Esophagus (tissue), 2 donors: ENCODE measurements at regions not wholly inside any gene's neighbourhood (a gene's known extent, or its start where the extent isn't known, plus 50 kb on each side); places are given as distances from the start of the nearest gene placed in this dataset.

Experiments
- H3K27ac ChIP-seq, 2 donors: one replicate each; pipeline ENCODE4 v1.5.1; 2013; ENCODE audit warnings: low read depth in 2 of 2, mild to moderate bottlenecking in 2 of 2, inconsistent platforms in 1 of 2, low read length in 1 of 2, moderate library complexity in 1 of 2
- H3K27me3 ChIP-seq, 2 donors: one replicate each; pipeline ENCODE4 v1.6.1; 2013; ENCODE audit warnings: low read length in 2 of 2, control low read depth in 1 of 2, mild to moderate bottlenecking in 1 of 2; ENCODE audit not compliant: insufficient read depth in 2 of 2, control insufficient read depth in 1 of 2
- H3K36me3 ChIP-seq, 2 donors: one replicate each; pipeline ENCODE4 v1.6.1; 2013; ENCODE audit warnings: low read length in 1 of 2; ENCODE audit not compliant: control insufficient read depth in 2 of 2, insufficient read depth in 2 of 2
- H3K4me1 ChIP-seq, 2 donors: one replicate each; pipeline ENCODE4 v1.6.1; 2013; ENCODE audit warnings: low read length in 1 of 2; ENCODE audit not compliant: control insufficient read depth in 2 of 2, insufficient read depth in 2 of 2
- H3K4me3 ChIP-seq, 2 donors: one replicate each; pipeline ENCODE4 v1.5.1; 2013; ENCODE audit warnings: low read length in 2 of 2, mild to moderate bottlenecking in 2 of 2, low read depth in 1 of 2, moderate library complexity in 1 of 2
- H3K9me3 ChIP-seq, 2 donors: one replicate each; pipeline ENCODE4 v1.6.1; 2013; ENCODE audit warnings: mild to moderate bottlenecking in 2 of 2, low read depth in 1 of 2, low read length in 1 of 2, moderate library complexity in 1 of 2; ENCODE audit not compliant: control insufficient read depth in 2 of 2, insufficient read depth in 1 of 2
- WGBS, 2 donors: extraction: QIAGEN DNeasy Blood & Tissue Kit; methylation state at CpG; one replicate each; pipeline ENCODE4 v1.1.7; 2013; 5-methylcytosine and 5-hydroxymethylcytosine counted together
- donor health status: healthy with polysubstance abuse.
- donor health status: Bipolar disorder and iron deficiency.

DNA sequence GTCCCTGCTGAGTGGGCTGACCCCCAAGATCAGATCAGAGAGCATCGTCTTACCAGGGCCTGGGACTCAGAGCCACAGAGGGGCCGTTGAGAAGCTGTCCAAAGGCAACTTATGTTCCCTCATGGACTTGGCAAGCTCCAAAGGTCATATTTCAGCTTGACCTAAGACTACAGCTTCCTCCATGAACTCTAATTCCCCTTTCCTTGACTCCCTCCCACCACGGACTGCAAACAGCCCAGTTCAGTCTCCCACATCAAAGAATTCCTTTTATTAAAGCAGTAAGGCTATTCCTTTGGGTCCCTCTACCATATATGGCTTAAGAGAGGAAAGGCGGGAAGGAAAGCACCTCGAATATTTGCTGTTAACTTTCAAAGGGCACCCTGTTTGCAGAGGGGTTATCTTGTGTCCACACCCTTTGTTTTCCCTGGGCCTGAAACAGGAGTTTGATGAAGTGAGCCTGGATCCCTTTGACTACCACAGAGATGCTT, 146.1 kb upstream of the THBS1 start:
- no peaks in the 10 kb centered on the region for H3K9me3 ChIP-seq
- WGBS, 2 donors = 56 to 63% methylated on average over 5 of the region's 5 CpGs
- H3K27ac ChIP-seq = peak overlapping the region in 1 of 2 donors; percentile 12
- H3K27me3 ChIP-seq = no peaks in the 10 kb centered on the region
- H3K4me3 ChIP-seq = no peak overlapping the region
- H3K4me1 ChIP-seq = peaks cover 2 to 4% of the 10 kb centered on the region in 2 donors
- H3K36me3 ChIP-seq = no peaks in the 10 kb centered on the region

DNA sequence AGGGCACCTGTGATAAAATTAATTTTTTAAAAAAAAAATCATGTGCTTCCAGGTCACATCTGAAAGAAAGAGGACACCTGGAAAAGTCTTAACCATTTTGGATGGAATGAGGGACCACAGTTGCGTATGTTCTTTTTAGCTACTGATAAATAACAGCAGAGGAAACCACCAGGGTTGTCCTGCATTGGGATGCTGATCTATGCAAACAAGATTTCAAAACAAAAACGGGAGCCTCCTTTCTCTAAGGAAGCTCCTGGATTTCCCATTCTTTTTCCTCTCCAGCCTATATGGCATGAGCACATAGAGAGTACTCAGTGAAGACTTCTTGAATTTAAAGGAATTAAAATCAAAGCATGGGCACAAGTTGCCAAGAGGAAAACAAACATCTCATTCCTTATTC, 145.6 kb upstream of the THBS1 start:
- Histone ChIP-seq H3K9me3 (no peaks in the 10 kb centered on the region), H3K27me3 (no peaks in the 10 kb centered on the region), H3K27ac (no peak overlapping the region), H3K4me3 (no peak overlapping the region), H3K36me3 (no peaks in the 10 kb centered on the region), H3K4me1 (peaks cover 2 to 4% of the 10 kb centered on the region in 2 donors)
- 45 to 57% methylated on average over 2 of the region's 2 CpGs for WGBS, 2 donors

DNA sequence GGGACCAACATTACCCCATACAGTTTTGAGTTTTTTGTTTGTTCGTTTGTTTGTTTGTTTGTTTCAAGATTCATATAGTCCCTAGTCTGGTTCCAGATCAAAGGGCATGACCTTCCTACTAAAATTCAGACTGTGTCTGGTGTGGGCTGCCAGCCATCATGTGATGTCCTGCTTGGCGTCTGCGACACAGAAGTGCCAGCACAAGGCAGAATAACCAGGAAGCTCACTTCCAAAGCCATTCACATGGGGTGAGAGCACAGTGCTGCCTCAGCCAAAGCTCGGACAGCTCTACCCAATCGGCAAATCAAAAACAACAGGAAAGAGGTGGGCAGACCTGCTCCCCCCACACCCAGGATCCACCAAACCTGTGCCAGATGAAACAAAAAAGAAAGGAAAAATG, 142.6 kb upstream of the THBS1 start:
- Histone ChIP-seq H3K36me3 (no peaks in the 10 kb centered on the region), H3K4me3 (no peak overlapping the region), H3K27ac (no peak overlapping the region), H3K4me1 (peaks cover 3 to 4% of the 10 kb centered on the region in 2 donors), H3K27me3 (no peaks in the 10 kb centered on the region), H3K9me3 (no peaks in the 10 kb centered on the region)
- 52 to 58% methylated on average over 5 of the region's 5 CpGs for WGBS, 2 donors

DNA sequence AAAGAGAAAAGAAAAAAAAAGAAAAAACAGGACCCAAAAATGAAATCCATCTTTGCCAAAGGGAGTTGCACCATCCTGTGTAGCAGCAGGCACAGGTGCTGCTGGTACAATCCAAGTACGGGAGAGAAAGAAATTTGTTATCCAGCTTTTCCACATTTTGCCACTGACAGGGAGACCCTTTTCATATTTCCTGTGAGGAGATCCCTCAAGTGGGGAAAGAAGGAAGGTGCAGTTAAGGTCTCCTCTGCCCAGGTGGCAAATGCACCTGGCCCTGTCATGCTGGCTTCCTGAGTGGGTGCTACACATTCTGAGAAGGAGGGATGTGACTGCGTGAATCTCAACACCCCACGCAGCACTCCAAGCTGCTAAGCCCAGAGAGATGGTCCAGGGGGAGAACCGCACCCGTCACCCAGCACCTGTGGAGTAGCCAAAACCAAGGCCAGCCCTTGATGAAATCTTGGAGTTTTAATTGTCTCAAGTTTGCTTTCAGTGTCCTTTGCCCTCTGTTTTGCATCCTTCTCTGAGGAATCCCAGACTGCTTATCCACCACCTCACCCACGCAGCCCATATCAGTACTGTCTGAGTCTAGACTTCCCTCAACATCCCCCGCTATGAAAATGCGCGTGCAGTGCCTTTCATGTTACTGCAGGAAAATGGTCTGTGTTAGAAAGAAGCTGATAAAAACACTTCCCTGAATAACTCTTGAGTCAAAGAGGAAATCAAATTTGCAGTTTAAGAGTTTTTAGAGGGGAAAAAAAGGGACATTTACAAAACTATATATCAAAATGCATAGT, 141.9 kb upstream of the THBS1 start:
- Histone ChIP-seq H3K36me3 (no peaks in the 10 kb centered on the region), H3K4me1 (peaks cover 2 to 4% of the 10 kb centered on the region in 2 donors), H3K4me3 (no peak overlapping the region), H3K9me3 (no peaks in the 10 kb centered on the region), H3K27ac (no peak overlapping the region), H3K27me3 (no peaks in the 10 kb centered on the region)
- WGBS, 2 donors = 73 to 85% methylated on average over 9 of the region's 9 CpGs

DNA sequence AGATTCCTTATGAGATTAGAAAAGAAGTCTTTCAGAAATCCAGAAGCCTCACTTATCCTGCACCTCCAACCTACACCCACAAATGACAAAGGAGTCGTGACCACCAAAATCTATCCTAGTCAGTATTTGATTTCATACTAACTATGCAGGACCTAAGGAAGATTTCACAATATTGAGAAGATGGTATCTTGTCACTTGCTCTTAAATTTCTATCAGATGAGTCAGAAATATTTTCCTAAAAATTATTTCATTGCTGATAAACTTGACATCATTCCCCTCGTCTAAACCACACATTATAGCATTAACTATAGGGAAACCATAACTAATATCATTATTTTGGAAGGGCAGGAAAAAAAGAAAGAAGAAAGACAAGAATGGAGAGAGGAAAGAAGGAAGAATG, 138.0 kb upstream of the THBS1 start:
- WGBS, 2 donors = 82 to 84% methylated on average over 2 of the region's 2 CpGs
- Histone ChIP-seq H3K36me3 (no peaks in the 10 kb centered on the region), H3K9me3 (no peaks in the 10 kb centered on the region), H3K4me3 (no peak overlapping the region), H3K4me1 (peaks cover 0 to 2% of the 10 kb centered on the region in 2 donors), H3K27ac (no peak overlapping the region), H3K27me3 (no peaks in the 10 kb centered on the region)

DNA sequence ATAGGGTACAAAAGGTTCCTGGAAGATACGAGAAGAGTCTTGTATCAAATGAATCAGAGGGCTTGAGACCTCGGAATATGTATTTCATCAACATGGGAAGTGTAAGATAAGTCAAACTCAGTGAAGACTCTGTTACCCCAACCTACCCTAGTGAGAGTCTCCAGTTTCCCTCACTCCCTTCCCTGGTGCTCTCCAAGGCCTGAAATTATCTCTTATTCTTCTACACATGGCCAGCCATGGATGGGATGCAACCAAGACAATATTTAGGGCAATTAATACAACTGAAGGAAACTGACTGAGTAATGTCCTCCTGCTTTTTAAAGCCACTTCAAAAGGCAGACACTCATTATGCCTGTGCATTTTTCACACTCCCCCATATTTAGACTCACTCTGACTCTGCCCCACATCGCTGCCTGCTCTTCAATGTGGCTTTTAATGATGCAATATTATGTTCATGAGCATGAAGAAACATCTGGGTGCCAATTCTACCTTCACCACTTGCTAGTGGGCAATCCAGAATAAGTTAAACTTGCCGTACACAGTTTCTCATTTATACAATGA, 137.1 kb upstream of the THBS1 start:
- WGBS, 2 donors = 92 to 93% methylated on average over 4 of the region's 4 CpGs
- H3K27ac ChIP-seq = no peak overlapping the region

DNA sequence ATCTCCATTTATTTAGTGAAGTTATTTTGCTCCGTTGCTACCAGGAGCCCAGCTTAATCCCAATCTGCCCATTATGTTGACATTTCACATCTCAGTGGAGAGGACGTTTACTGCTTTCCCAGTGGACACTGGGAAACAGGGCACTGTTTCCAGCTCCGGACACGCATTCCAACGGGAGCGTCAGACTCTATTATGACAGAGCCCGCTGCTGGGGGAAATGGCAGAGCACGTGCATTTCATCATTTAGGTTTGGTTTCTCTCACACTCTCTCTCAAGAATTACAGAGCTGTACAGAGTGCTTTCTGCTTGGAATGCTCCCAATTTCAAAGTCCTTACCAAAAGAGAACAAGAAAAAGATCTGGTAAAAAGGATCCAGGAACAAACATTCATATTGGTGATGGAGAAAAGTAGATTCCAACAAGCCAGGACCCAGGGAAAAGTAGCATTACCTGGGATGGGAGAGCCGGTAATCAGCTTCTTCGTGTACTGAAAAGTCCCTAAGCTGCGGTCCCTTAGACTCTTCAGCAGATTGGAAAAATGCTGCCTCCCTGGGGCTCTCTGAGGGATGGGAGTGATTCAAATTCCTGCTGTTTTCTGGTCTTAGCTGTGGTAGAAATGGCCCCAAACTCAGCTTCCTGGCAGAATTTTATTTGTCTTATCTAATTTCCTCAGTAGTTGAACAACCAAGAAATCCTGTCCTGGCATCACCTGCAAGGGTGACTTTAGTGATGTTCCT, 136.0 kb upstream of the THBS1 start:
- Histone ChIP-seq H3K4me3 (no peak overlapping the region), H3K4me1 (peaks cover 0 to 2% of the 10 kb centered on the region in 2 donors), H3K27me3 (no peaks in the 10 kb centered on the region), H3K36me3 (no peaks in the 10 kb centered on the region), H3K9me3 (no peaks in the 10 kb centered on the region), H3K27ac (no peak overlapping the region)
- 79% methylated on average over 11 of the region's 11 CpGs for WGBS, 2 donors

More for the DNA sequence above, 137.1 kb upstream of the THBS1 start:
- H3K9me3 ChIP-seq = no peaks in the 10 kb centered on the region
- H3K4me3 ChIP-seq = no peak overlapping the region
- no peaks in the 10 kb centered on the region for H3K36me3 ChIP-seq
- H3K27me3 ChIP-seq = no peaks in the 10 kb centered on the region
- H3K4me1 ChIP-seq = peaks cover 0 to 2% of the 10 kb centered on the region in 2 donors

DNA sequence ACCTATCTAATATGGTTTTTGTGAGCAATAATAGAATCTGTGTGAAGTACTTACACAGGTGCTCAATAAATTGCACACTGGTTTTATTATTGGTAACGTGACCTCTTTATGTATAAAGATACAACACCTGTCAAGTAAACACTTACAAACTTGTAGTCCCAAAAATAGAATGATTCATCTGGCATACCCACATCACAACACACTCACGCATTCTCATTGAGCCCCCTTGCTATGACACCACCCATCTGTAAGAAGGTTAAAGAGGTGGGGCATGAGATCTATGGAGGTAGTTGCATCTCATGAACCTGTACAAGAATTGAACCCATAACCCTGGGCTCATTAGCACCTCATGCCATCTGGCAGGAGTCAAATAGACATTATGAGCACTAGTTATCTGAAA, 134.9 kb upstream of the THBS1 start:
- no peaks in the 10 kb centered on the region for H3K9me3 ChIP-seq
- 88 to 89% methylated on average over 2 of the region's 2 CpGs for WGBS, 2 donors
- H3K27ac ChIP-seq = no peak overlapping the region
- H3K36me3 ChIP-seq = no peaks in the 10 kb centered on the region
- peaks cover 0 to 2% of the 10 kb centered on the region in 2 donors for H3K4me1 ChIP-seq
- H3K27me3 ChIP-seq = no peaks in the 10 kb centered on the region
- no peak overlapping the region for H3K4me3 ChIP-seq

DNA sequence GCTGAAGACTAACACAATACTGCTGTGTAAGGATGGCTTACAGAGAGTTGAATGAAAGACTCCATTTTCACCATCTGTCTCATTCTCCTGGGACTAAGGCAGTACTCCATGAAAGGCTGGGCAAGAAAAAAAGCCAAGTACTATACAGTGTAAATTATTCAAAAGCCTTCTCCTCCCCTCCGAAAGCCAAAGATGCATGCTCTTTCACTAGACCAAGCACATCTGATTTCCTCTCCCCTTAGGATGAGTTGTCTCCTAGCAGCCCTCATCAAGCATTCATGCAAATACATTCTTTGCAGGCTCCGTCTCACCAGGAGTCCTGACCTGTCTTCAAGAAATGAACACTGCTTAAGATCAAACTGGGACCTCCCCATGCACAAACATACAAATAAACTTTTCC, 133.5 kb upstream of the THBS1 start:
- no peaks in the 10 kb centered on the region for H3K36me3 ChIP-seq
- H3K27ac ChIP-seq = no peak overlapping the region
- H3K9me3 ChIP-seq = no peaks in the 10 kb centered on the region
- no peak overlapping the region for H3K4me3 ChIP-seq
- WGBS, 2 donors = 93% methylated on average over 2 of the region's 2 CpGs
- no peaks in the 10 kb centered on the region for H3K27me3 ChIP-seq
- no peaks in the 10 kb centered on the region for H3K4me1 ChIP-seq
